IMR-90 (cell line): ENCODE measurements at regions not wholly inside any gene's neighbourhood (a gene's known extent, or its start where the extent isn't known, plus 50 kb on each side); places are given as distances from the start of the nearest gene placed in this dataset.

ENCODE experiments used
- ATAC-seq: fragments of 200-7000 bp; cut with Tn5 transposase; 2 replicates; pipeline ENCODE4 v1.9.1; 2020; ENCODE audit warnings: low read depth, mild to moderate bottlenecking, moderate library complexity
- BruUV-seq: library from RNA; stranded (reverse); fragments of 400-500 nt; replicated peaks from 2 replicates; lab custom pipeline; 2021; lab: Mats Ljungman, UMichigan
- CTCF ChIA-PET: fragments of 300-600 bp; formaldehyde crosslinking; extraction: SDS; loops from one replicate; lab custom pipeline; 2021; ENCODE audit warnings: antibody characterized with exemption; lab: Yijun Ruan, JAX
- POLR2A ChIA-PET: fragments of 300-600 bp; sonication (Branson Sonifier 250); formaldehyde crosslinking; loops from one replicate; lab custom pipeline; 2022; ENCODE audit warnings: antibody characterized with exemption; ENCODE audit not compliant: unreplicated experiment; lab: Charles Lee
- DNase-seq: peaks from one replicate; pipeline ENCODE4 v3.0.0; 2013
- H2AFZ ChIP-seq: replicated peaks from 2 replicates; pipeline ENCODE3; 2013; ENCODE audit warnings: low read length, mild to moderate bottlenecking; ENCODE audit not compliant: poor library complexity
- H2AK5ac ChIP-seq: 2 replicates; pipeline ENCODE4 v1.6.1; 2013; ENCODE audit warnings: low read depth, low read length, inconsistent platforms
- H2AK9ac ChIP-seq: replicated peaks from 2 replicates; pipeline ENCODE3; 2013; ENCODE audit warnings: mild to moderate bottlenecking, low read depth, low read length, moderate library complexity; ENCODE audit not compliant: poor library complexity
- H2BK120ac ChIP-seq: 2 replicates; pipeline ENCODE4 v1.6.1; 2013; ENCODE audit warnings: low read depth, low read length, inconsistent platforms
- H2BK15ac ChIP-seq: 3 replicates; pipeline ENCODE4 v1.6.1; 2013; ENCODE audit warnings: low read depth, low read length, inconsistent platforms
- H2BK20ac ChIP-seq: 2 replicates; pipeline ENCODE4 v1.6.1; 2013; ENCODE audit warnings: low read depth, mild to moderate bottlenecking, inconsistent platforms, low read length, moderate library complexity
- H2BK5ac ChIP-seq: 2 replicates; pipeline ENCODE4 v1.6.1; 2013; ENCODE audit warnings: mild to moderate bottlenecking, low read depth, low read length, inconsistent platforms; ENCODE audit not compliant: poor library complexity, severe bottlenecking
- H3K14ac ChIP-seq: replicated peaks from 2 replicates; pipeline ENCODE4 v1.6.1; 2013; ENCODE audit warnings: low read depth, low read length, inconsistent platforms
- H3K18ac ChIP-seq: 2 replicates; pipeline ENCODE4 v1.6.1; 2013; ENCODE audit warnings: low read depth, low read length, control low read depth
- H3K23ac ChIP-seq: 2 replicates; pipeline ENCODE4 v1.6.1; 2013; ENCODE audit warnings: low read depth, low read length, inconsistent platforms
- H3K27ac ChIP-seq: 2 replicates; pipeline ENCODE4 v1.5.1; 2013; ENCODE audit warnings: mild to moderate bottlenecking, control low read depth, low read length; ENCODE audit not compliant: insufficient read depth
- H3K27me3 ChIP-seq: 2 replicates; pipeline ENCODE4 v1.6.1; 2013; ENCODE audit warnings: low read length; ENCODE audit not compliant: control insufficient read depth, insufficient read depth
- H3K36me3 ChIP-seq: 2 replicates; pipeline ENCODE4 v1.6.1; 2013; ENCODE audit warnings: low read length, mixed read lengths; ENCODE audit not compliant: control insufficient read depth, insufficient read depth
- H3K4ac ChIP-seq: 2 replicates; pipeline ENCODE4 v1.6.1; 2013; ENCODE audit warnings: low read depth, low read length, inconsistent platforms
- H3K4me1 ChIP-seq: 2 replicates; pipeline ENCODE4 v1.6.1; 2013; ENCODE audit warnings: low read length, mixed read lengths; ENCODE audit not compliant: control insufficient read depth, insufficient read depth
- H3K4me2 ChIP-seq: 2 replicates; pipeline ENCODE4 v1.6.1; 2013; ENCODE audit warnings: low read depth, mild to moderate bottlenecking, control low read depth, low read length, moderate library complexity
- H3K4me3 ChIP-seq: 2 replicates; pipeline ENCODE4 v1.5.1; 2013; ENCODE audit warnings: low read depth, mild to moderate bottlenecking, control low read depth, low read length, moderate library complexity; ENCODE audit not compliant: insufficient read depth
- H3K56ac ChIP-seq: 2 replicates; pipeline ENCODE4 v1.6.1; 2013; ENCODE audit warnings: low read length, inconsistent platforms; ENCODE audit not compliant: insufficient read depth; ENCODE audit errors: extremely low read depth
- H3K79me1 ChIP-seq, 2 experiments: 2 replicates each; pipeline ENCODE4 v1.6.1; 2013; ENCODE audit warnings: low read length in 2 of 2, inconsistent platforms in 1 of 2, low read depth in 1 of 2
- H3K9ac ChIP-seq: 2 replicates; pipeline ENCODE4 v1.6.1; 2013; ENCODE audit warnings: low read depth, low read length, control low read depth
- H3K9me1 ChIP-seq: 2 replicates; pipeline ENCODE4 v1.6.1; 2013; ENCODE audit warnings: low read length, inconsistent platforms; ENCODE audit not compliant: insufficient read depth
- H3K9me3 ChIP-seq: 2 replicates; pipeline ENCODE4 v1.6.1; 2013; ENCODE audit warnings: low read length; ENCODE audit not compliant: control insufficient read depth, insufficient read depth
- H4K20me1 ChIP-seq: 2 replicates; pipeline ENCODE4 v1.6.1; 2013; ENCODE audit warnings: low read length, inconsistent platforms; ENCODE audit not compliant: insufficient read depth
- H4K5ac ChIP-seq: 2 replicates; pipeline ENCODE4 v1.6.1; 2013; ENCODE audit warnings: mild to moderate bottlenecking, low read depth, low read length, control low read depth
- H4K8ac ChIP-seq, 2 experiments: 2 replicates each; pipeline ENCODE4 v1.6.1; 2013; ENCODE audit warnings: low read depth in 2 of 2, low read length in 2 of 2, control low read depth in 1 of 2, inconsistent platforms in 1 of 2
- H4K91ac ChIP-seq: 2 replicates; pipeline ENCODE4 v1.6.1; 2013; ENCODE audit warnings: low read depth, low read length, inconsistent platforms; ENCODE audit not compliant: insufficient read depth
- BHLHE40 ChIP-seq: fragments of 150-350 bp; IDR thresholded peaks from 2 replicates; pipeline ENCODE4 v1.6.1; 2016; ENCODE audit warnings: mild to moderate bottlenecking, low read depth, low read length
- CEBPB ChIP-seq: IDR thresholded peaks from 2 replicates; pipeline ENCODE4 v1.6.1; 2012; ENCODE audit warnings: low read depth, low read length, improper control_type of control experiment
- CHD1 ChIP-seq: IDR thresholded peaks from 2 replicates; pipeline ENCODE4 v1.6.1; 2012; ENCODE audit warnings: low read depth, low read length, improper control_type of control experiment
- ELK1 ChIP-seq: fragments of 150-350 bp; IDR thresholded peaks from 2 replicates; pipeline ENCODE4 v1.6.1; 2016; ENCODE audit warnings: low read depth, mild to moderate bottlenecking, low read length, moderate library complexity, borderline replicate concordance
- FOS ChIP-seq: fragments of 150-350 bp; IDR thresholded peaks from 2 replicates; pipeline ENCODE4 v1.6.1; 2016; ENCODE audit warnings: low read depth, low read length
- MAZ ChIP-seq: IDR thresholded peaks from 2 replicates; pipeline ENCODE4 v1.6.1; 2012; ENCODE audit warnings: low read depth, mild to moderate bottlenecking, low read length, improper control_type of control experiment, moderate library complexity, borderline replicate concordance
- MXI1 ChIP-seq: IDR thresholded peaks from 2 replicates; pipeline ENCODE4 v1.6.1; 2012; ENCODE audit warnings: low read depth, mild to moderate bottlenecking, low read length, moderate library complexity, borderline replicate concordance
- NFE2L2 ChIP-seq: fragments of 150-350 bp; IDR thresholded peaks from 2 replicates; pipeline ENCODE4 v1.6.1; 2016; ENCODE audit warnings: low read depth, mild to moderate bottlenecking, low read length
- POLR2A ChIP-seq: IDR thresholded peaks from 2 replicates; pipeline ENCODE4 v1.6.1; 2012; ENCODE audit warnings: mild to moderate bottlenecking, low read depth, low read length
- RAD21 ChIP-seq: IDR thresholded peaks from 2 replicates; pipeline ENCODE4 v1.6.1; 2012; ENCODE audit warnings: low read length, improper control_type of control experiment
- RCOR1 ChIP-seq: IDR thresholded peaks from 2 replicates; pipeline ENCODE4 v1.6.1; 2012; ENCODE audit warnings: mild to moderate bottlenecking, low read length, improper control_type of control experiment; ENCODE audit not compliant: insufficient replicate concordance
- RFX5 ChIP-seq: IDR thresholded peaks from 2 replicates; pipeline ENCODE4 v1.8.0; 2012; ENCODE audit warnings: low read depth, mild to moderate bottlenecking, low read length, moderate library complexity
- SMC3 ChIP-seq: fragments of 150-350 bp; IDR thresholded peaks from 2 replicates; pipeline ENCODE4 v1.6.1; 2016; ENCODE audit warnings: low read depth, mild to moderate bottlenecking, antibody characterized with exemption, low read length, moderate library complexity
- WGBS, 2 experiments: methylation state at CpG; one replicate each; pipeline versions ENCODE4 v1.1.5 to v1.1.7; 2013; ENCODE audit warnings: missing lambda C conversion rate in 2 of 2; ENCODE audit not compliant: insufficient read length in 1 of 2; ENCODE audit errors: extremely low coverage in 2 of 2; 5-methylcytosine and 5-hydroxymethylcytosine counted together
- dilution Hi-C: fragments of 300-500 bp; cut with HindIII; formaldehyde crosslinking; loops from one replicate; pipeline ENCODE4 v1.14.3; 2018; ENCODE audit warnings: low sequenced_read_pairs; ENCODE audit not compliant: unreplicated experiment
- in situ Hi-C: fragments of 300-500 bp; cut with MboI; formaldehyde crosslinking; loops from 3 replicates; pipeline ENCODE4 v1.14.3; 2019; ENCODE audit warnings: low sequenced_read_pairs, inconsistent platforms, mixed read lengths
- intact Hi-C: fragments of 100-400 bp; cut with micrococcal nuclease; formaldehyde crosslinking; loops from 2 replicates; pipeline ENCODE4 v1.10.0; 2022
- TF ChIP-seq, protein P1 (sequence below): fragments of 150-350 bp; IDR thresholded peaks from 2 replicates; pipeline ENCODE4 v1.6.1; 2017; ENCODE audit warnings: mild to moderate bottlenecking, antibody characterized with exemption, low read length, low read depth
- TF ChIP-seq, protein P2 (sequence below): conservative IDR thresholded peaks from 2 replicates; pipeline ENCODE4 v1.5.1; 2012; ENCODE audit warnings: mild to moderate bottlenecking, low read depth, low read length, improper control_type of control experiment

- H2BK20ac ChIP-seq, result no peak overlapping the region
- no peak overlapping the region for H2BK120ac ChIP-seq
- WGBS, 2 experiments, result no CpG with 5 or more reads among the region's 3 CpGs
- CTCF ChIA-PET, result no interaction called here
- H3K18ac ChIP-seq, result no peak overlapping the region
- dilution Hi-C loops, result no loop called here
- no peak overlapping the region for H3K4ac ChIP-seq
- H3K27me3 ChIP-seq, result peaks cover 11% of the 10 kb centered on the region
- TF ChIP-seq ELK1 (no peak), RCOR1 (no peak), SMC3 (no peak), RAD21 (no peak), CHD1 (no peak), NFE2L2 (no peak), RFX5 (no peak), MAZ (no peak), BHLHE40 (no peak), CEBPB (no peak), POLR2A (no peak), MXI1 (no peak), FOS (no peak)
- TF ChIP-seq, protein P1, sequence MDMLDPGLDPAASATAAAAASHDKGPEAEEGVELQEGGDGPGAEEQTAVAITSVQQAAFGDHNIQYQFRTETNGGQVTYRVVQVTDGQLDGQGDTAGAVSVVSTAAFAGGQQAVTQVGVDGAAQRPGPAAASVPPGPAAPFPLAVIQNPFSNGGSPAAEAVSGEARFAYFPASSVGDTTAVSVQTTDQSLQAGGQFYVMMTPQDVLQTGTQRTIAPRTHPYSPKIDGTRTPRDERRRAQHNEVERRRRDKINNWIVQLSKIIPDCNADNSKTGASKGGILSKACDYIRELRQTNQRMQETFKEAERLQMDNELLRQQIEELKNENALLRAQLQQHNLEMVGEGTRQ, result no peak
- TF ChIP-seq, protein P2, sequence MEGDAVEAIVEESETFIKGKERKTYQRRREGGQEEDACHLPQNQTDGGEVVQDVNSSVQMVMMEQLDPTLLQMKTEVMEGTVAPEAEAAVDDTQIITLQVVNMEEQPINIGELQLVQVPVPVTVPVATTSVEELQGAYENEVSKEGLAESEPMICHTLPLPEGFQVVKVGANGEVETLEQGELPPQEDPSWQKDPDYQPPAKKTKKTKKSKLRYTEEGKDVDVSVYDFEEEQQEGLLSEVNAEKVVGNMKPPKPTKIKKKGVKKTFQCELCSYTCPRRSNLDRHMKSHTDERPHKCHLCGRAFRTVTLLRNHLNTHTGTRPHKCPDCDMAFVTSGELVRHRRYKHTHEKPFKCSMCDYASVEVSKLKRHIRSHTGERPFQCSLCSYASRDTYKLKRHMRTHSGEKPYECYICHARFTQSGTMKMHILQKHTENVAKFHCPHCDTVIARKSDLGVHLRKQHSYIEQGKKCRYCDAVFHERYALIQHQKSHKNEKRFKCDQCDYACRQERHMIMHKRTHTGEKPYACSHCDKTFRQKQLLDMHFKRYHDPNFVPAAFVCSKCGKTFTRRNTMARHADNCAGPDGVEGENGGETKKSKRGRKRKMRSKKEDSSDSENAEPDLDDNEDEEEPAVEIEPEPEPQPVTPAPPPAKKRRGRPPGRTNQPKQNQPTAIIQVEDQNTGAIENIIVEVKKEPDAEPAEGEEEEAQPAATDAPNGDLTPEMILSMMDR, result no peak
- H3K79me1 ChIP-seq, result no peaks in the 10 kb centered on the region
- intact Hi-C loops, result loop anchor here (10.0 kb wide), 1 partner anchor 225 kb away; no protein-coding TSS in a partner anchor
- no peaks in the 10 kb centered on the region for H4K20me1 ChIP-seq
- H3K27ac ChIP-seq, result no peak overlapping the region
- no peak overlapping the region for H3K9ac ChIP-seq
- no peak overlapping the region for H3K23ac ChIP-seq
- no peak overlapping the region for H3K56ac ChIP-seq
- no peak overlapping the region for H4K8ac ChIP-seq
- H3K36me3 ChIP-seq, result no peaks in the 10 kb centered on the region
- H2AK5ac ChIP-seq, result no peak overlapping the region
- no peak overlapping the region for H2BK5ac ChIP-seq
- H3K14ac ChIP-seq, result no peak overlapping the region
- H2AK9ac ChIP-seq, result no peak overlapping the region
- H4K91ac ChIP-seq, result no peak overlapping the region
- H2BK15ac ChIP-seq, result no peak overlapping the region
- no peaks in the 10 kb centered on the region for H3K9me3 ChIP-seq
- H3K4me2 ChIP-seq, result no peak overlapping the region
- no peak for DNase-seq
- no TSS peak for BruUV-seq
- in situ Hi-C loops, result no loop called here
- no peaks in the 10 kb centered on the region for H3K4me1 ChIP-seq
- no peak overlapping the region for H3K4me3 ChIP-seq
- no peaks in the 10 kb centered on the region for H3K9me1 ChIP-seq
- POLR2A ChIA-PET, result no interaction called here
- no peak for ATAC-seq
- no peak overlapping the region for H2AFZ ChIP-seq
- no peak overlapping the region for H4K5ac ChIP-seq
Measured at GRCh38 chr6:87920245-87920644, 127.4 kb upstream of the SPACA1 start.
